ENCODE measurements at regions not wholly inside any gene's neighbourhood (a gene's known extent, or its start where the extent isn't known, plus 50 kb on each side); places are given as distances from the start of the nearest gene placed in this dataset.
A peak's percentile ranks its signal among the peaks of the same experiment; 100 is the strongest.

DNA sequence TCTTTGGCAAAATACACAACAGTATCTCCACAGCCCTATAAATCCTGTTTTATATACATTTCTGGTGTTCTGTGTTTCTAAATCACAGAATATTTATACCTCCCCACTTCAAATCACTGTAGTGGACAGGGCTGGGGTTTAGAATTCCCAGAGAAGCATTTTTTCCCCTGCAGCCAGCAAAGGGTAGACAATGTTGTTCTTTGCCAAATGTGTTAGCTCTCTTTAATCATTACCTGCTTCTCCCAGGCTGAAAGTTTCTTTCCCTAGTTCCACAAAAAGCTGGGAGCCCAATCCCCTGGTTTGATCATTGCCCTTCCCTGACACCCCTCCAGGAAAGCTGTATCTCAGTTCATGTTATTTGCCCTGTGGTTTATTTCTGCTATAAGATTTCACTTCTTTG lies 520.0 kb upstream of the SPHKAP start:
- DNase-seq, result no peak

DNA sequence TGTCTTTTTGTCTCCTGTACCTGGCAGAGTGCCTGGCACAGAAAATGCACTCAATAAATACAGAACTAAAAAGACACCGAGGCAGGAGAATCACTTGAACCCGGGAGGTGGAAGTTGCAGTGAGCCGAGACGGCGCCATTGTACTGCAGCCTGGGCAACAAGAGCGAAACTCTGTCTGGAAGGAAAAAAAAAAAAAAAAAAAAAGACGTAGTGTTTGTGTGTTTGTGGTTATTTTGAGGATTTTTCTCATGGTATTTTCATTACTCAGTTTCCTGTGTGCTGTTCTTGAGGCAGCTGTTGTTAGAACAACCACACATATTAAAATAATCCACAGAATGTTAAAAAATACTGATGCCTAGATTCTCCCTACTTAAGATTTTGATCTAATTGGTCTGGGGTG lies 519.2 kb upstream of the SPHKAP start:
- DNase-seq, result no peak

DNA sequence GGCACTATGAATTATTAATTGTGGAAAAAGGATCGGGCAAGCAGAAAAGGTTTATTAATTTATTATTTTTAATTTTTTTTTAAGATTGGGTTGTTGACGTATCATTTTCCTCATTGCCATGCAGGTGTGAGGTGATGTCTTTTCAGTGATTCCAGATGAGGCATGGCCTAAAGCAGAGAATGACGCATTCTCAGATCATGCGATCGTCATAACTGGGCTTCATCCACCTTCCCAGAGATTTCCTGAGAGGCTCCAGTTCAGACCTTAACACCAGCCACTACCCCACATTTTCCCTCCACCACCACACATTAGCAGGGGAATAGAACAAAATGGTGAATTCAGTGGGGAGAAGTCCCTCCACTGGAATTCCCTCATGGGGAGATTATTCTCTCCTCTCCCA lies 518.4 kb upstream of the SPHKAP start:
- no peak for DNase-seq

DNA sequence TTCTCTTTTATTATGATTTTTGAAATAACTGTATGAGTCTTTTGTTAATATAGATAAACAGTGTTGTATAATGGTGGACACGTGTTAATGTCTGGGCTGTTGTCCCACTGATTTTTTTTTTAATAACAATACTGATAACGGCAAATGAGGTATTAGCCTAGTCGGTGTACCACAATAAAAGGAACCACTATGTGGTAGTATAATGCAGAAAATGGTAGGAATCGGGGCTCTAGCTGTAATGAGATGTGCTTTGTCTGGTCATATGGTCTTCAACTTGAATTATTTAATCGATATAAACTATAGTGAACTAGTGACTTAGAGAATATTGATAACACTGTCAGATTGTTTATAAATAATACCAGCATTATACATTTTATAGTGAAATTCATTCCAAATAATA lies 517.9 kb upstream of the SPHKAP start:
- DNase-seq, result no peak

DNA sequence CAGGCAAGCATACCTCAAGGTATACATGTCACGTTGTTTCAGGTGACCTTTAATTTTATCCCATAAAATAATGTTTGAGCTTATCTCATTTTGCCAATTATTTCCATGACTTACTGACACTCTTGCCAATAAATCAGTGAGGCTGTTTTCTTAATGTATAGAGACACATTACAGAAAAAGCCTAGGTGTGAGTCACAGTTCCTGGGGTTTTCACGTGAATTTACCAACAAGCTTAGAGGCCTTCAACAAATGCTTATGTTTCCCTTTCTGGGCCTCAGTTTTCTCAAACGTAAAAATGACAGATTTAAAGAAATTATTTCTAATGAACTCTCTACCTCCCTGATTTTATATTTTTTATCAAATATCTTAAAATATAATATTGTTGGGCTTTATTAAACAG lies 517.5 kb upstream of the SPHKAP start:
- no peak for DNase-seq

DNA sequence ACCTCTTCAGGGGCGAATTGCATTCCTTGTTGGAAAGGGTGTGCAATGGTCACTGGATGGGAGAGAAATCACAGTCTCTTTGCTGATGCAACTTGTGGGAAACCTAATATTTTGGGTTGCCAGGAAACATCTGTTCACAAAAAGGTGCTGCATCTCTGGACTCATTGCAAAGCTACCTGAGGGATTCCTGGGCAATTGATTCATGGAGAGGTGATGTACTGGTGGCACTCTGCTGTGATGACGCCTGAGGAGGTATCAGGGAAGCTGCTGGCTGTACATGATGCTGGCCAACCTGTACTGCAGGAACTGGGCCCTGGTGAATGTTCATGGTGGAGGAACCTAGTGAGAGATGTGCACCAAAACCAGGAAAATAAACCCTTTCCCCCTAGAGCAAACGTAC lies 516.0 kb upstream of the SPHKAP start:
- DNase-seq, result no peak

DNA sequence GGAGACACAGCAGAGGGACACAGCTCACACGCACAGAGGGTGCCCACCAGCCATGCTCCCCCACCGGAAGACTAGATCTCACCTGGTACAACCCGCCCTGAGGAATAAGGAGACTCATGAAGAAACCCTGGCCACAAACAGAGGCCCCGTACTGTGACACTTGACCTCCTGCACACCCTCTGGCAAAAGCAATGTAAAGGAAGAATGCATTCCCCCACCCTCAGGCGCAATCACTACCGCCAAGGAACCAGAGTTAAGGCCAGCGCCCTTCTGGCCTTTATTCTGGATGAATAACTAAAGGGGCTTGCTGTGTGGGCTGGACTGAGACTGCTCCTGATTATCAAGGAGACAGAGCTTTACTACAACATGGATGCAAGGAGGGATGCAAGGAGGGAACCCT lies 509.2 kb upstream of the SPHKAP start:
- DNase-seq, result no peak

DNA sequence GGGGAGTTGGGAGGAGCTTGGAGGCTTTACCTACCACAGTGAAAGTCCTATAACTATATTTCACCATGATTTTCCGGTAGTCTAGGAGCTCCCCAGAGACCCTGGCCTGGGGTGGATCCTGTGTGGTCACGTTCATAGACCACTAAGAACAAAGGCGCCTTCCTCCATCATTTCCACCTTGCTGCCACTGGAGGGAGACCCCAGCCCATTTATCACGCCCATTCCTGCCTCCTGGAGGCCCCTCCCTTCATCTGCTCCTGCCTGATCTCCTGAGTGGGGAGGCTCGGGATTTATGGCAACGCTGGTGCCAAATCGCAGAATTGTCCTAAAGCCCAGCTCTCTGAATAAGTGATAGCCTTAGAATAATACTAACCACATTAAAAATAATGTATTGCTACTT lies 507.6 kb upstream of the SPHKAP start:
- DNase-seq, result no peak

DNA sequence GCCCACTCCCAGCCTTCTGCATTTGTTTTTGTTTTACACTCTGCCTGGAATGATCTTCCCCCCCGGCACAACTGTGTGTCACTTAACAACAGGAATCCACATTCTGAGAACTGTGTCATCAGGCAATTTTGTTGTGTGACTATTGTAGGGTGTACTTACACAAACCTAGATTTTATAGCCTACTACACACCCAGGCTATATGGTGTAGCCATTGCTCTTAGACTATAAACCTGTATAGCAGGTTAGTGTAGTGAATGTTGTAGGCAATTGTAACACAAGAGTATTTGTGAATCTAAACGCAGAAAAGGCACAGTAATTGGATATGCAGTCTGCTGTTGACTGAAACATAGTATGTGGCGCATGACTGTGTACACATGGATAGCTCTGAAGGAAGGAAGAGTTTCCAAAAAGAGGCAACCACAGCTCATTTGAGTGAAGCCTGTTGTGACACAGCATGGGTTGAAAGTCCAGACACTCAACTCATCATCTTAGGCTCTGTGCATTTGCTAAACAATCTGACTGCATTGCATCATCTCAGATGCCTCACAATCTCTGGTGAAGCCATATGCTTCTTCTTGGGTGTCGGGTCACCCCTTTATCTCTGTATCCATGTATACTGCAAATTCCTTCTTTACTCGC lies 506.6 kb upstream of the SPHKAP start:
- DNase-seq, result no peak

DNA sequence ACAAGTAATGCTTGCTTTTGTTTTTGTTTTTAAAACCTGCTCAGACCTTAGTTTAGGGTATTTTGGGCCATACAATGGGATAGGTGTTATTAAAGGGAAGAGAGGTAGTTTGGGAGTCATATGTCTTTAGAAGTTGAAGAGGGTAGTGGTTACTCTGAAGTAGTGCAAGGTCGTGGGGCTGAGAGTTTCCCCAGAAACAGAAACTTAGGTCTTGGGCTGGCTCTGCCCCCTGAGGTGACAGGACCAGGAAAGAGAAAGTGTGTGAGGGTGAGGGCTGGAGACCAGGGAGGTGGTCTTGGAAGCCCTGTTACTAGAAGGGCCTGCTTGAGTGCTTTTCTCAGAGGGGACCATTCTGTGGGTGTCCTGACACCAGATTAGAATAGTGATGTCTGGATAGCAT lies 500.5 kb upstream of the SPHKAP start:
- DNase-seq, result no peak

DNA sequence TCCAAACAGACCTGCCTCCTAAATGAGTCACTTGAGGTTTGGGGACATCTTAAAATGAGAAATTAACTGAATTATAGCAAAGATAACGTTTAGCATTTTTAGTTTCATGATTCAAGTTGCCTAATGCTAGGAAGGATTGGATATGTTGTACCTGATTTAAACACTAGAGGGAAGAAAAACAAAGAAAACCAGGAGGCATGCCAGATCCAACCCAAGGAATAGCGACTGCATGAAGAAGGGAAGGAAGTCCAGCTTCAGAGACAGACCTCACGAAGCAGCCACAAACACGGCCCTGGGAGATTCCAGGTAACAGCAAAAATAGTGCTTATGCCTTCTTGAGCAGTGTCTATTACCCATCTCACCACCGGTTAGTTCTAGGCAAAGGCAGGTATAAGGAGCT lies 499.9 kb upstream of the SPHKAP start:
- no peak for DNase-seq

DNA sequence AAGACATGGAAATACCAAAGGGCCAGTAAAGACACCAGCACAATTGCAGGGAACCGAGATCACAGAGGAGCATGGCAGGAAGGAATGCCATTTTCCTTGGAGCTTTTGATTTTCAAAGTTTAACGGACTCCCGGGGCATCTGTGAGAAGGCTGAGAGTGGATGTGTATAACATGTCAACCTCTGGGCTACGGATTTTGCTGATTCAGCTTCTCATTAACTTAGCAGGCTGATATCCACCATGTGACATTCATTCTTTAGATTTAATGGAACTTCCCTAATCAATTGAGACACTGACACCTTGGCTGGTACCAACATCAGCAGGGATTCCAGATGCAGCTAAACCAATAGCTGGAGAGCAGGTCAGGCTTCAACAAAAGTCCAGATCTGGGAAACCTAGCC lies 496.6 kb upstream of the SPHKAP start:
- no peak for DNase-seq

DNA sequence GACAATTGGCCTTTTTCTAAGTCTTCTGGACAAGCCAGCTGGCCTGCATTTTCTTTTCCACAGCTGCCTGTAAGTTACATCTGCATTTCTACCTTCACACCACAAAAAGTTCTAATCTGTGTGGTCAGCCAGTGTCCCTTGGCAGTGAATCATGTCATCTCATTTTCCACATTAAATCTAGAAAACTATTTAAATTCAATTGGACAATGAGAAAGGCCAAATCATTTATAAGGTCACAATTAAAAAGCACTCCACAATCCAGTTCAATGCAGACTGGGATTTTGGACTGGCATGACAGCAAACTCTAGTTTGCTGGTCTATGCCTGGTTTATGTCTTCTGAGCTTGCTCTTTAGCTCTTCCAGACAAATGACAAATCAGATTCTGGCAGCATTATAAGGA lies 494.2 kb upstream of the SPHKAP start:
- DNase-seq, result no peak

DNA sequence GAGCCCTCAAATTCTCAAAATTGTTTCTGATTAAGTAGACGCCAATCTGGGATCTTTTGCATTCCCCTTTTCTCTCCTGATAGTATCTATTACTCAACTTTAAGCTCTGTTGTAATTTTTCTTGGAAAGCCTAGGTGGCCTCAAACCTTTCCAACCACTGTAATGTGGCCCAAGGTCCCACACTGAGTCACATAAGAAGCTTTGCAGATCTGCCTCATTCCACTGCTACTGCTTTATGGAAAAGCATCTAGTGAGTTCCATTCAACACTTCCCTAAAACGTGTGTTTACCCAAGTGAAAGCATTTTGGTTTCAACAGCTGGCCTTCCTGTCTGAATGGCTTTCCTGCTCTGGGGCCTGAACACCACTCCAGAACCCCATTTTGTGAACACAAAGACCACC lies 493.6 kb upstream of the SPHKAP start:
- no peak for DNase-seq

DNA sequence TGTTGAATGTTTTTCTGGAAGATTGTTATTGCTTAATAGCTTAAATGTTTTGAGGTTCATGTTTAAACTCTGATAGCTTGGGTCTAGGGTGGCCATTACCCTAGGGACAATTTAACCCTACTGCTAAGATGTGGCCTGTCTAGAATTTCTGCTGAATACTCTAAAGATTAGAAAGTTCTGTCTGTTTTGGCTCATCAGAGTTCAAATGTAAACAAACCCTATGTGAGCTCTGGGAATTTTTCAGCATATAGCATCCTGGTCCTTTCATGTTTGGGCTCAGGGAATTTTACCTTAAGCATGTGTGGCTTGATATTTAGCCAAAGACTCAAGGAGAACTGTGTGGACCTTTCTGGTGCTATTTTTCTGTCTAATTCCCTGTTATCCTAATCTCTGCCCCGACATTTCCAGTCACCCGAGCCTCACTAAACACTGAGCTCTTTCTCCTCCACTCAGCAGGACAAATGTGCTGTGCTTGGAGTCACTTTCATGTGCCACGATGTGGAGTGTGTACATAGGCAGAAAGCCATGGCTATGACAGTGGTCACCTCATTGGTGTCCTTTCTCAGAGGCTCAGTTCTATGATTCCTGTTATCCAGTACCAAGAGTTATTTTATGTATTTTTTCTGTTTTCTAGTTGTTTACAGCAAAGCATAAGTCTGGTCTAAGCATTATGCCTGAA lies 492.5 kb upstream of the SPHKAP start:
- no peak for DNase-seq

DNA sequence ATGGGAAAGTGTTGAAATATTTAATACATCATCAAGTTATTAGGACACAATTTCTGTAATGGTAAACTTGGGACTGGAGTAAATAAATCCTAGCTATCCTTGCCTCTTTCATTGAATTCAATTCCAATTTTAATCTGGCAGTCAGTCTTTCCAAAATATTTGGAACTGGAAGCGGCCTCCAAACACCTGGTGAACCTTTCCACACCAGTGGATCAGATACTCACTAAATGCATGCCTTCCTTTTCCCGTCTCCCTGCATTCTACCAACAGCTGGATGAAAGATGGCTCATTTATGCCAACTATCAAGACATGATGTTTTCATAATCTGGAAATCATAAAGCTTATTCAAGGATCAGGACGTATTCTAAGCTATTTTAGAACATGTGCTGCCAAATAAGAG lies 488.2 kb upstream of the SPHKAP start:
- no peak for DNase-seq

DNA sequence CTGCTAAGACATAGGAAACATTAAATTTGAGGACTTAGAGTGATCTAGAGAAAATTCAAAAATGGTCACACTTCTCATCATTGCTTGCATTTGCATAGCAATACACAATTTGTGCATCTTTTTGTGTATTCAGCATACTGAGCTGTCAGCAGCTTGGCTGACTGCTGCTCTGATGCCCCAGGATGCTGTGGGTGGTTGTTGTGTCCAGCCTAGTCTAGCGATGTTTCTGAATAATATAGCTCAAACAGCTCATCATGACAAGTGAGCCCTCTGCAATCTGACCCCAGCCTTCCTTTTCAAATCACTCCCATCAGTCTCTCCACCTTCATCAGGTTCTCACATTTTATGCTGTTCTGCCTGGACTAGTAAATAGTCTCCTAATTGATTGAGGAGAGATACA lies 483.7 kb upstream of the SPHKAP start:
- DNase-seq, result no peak

DNA sequence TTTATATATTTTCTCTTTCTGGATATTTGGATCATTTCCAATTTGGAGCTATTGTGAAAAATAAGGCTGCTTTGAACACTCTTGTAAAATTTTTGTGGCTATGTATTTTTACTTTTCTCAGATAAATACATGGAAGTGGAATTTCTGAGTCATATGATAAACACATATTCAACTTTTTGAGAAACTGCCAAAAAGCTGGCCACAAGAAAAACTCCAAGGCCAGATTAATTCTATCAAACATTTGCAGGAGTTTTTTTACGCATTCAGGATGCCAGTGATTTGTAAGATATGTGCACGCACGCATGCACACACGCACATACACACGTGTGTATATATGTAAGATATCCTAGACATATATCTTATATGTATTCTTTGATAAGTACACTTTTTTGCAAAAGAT lies 477.5 kb upstream of the SPHKAP start:
- no peak for DNase-seq

DNA sequence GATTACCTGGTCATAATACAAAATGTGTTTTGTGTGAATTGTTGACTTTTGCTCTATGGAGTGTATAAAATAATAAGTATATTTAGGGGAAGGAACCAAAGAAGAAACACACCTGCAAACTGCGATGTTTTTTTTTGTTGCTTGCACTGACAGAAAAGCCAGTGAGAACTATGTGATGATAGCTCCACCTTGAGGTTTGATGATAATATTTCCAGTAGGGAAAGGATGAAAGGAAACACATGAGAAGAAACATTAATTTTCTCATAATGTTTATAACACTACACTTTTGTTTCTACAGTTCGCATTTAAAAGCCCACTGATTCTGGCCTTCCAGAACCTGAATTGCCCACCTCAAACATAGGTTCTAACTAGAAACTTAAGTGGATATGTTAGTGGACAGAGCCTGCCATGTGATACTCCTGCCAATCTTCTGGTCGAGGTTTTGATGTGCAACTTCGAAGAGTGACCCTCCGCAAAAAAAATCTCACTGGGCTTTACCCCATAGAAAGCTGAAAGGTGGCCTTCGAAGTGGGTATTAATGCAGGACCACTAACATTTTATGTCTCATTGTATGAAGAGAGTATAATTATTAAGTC lies 476.4 kb upstream of the SPHKAP start:
- DNase-seq, result peak; percentile 29 to 46

DNA sequence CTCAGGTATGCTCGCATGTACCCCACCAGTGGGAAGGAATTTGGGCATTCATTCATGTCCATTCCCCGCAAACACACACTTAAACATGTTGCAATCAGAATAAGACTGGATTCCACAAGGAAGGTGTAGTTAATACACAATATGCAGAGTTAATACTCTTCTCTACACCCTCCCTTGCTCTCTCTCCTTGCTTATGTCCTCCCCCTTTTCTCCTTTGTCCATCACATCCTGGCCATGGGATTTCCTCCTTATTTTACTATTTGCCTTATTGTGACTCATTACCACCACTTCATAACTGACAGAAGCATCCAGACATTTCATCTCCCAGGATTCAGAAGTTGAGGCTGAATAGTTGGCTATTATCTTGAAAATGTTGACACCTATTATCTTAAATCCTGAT lies 473.8 kb upstream of the SPHKAP start:
- no peak for DNase-seq

DNA sequence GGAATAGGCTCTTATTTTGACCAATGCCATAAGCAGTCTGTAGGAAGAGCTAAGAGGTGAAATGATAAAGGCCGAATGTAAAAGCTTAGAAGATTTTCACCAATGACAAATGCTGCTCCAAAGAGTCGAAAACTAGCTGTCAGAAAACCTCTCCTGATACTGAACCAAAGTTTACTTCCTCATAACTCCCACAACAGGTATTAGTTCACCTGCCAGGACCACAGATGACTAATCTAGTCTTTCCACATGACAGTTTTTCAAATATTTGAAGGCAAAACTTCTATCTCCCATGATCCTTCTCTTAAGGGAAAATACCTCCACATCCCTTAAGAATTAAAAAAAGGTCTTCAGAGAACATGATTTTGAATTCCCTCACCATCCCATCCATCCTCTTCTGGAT lies 473.2 kb upstream of the SPHKAP start:
- no peak for DNase-seq

DNA sequence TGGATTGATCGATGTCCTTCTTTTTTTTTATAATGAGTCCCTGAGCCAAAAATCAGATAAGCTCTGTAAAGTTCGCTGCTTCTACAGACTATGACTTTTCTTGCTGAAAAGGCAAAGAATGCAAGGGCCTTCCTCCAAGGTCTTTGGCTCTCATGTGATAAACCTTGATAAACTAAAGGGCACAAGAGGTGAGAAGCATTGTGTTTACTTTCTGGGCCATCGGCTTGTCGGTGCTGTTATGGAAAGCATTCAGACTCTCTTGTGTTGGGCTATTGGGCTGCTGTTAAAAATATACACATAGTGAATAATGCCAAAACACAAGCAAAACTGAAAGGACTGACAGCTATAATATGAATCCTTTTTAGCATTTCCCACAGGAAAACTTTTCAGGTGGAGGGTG lies 472.4 kb upstream of the SPHKAP start:
- no peak for DNase-seq

DNA sequence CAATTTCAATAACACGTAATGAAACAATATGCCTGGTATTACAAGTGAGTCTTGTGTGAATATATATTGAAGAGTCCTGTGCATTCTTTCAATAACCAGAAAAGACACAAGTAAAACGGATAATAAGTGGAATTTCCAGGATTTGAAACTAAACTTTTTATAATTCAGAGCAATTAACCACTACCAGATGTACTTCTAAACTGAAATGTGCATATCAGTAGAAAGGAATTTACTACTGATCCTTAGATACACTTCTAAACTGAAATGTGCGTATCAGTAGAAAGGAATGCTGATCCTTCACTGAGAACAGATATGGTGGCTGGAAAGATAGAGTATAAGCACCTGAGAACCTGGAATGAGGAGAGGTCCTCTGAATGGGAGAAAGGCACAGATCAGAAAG lies 470.9 kb upstream of the SPHKAP start:
- DNase-seq, result no peak

DNA sequence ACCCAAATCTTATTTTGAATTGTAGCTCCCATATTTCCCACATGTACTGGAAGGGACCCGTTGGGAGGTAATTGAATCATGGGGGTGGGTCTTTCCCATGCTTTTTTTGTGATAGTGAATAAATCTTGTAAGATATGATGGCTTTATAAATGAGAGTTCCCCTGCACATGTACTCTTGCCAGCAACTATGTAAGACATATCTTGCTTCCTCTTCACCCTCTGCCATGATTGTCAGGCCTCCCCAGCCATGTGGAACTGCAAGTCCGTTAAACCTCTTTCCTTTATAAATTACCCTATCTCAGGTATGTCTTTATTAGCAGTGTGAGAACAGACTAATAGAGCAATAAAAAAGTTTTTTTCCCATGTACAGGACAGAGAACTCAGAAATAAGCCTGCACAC lies 468.4 kb upstream of the SPHKAP start:
- no peak for DNase-seq

DNA sequence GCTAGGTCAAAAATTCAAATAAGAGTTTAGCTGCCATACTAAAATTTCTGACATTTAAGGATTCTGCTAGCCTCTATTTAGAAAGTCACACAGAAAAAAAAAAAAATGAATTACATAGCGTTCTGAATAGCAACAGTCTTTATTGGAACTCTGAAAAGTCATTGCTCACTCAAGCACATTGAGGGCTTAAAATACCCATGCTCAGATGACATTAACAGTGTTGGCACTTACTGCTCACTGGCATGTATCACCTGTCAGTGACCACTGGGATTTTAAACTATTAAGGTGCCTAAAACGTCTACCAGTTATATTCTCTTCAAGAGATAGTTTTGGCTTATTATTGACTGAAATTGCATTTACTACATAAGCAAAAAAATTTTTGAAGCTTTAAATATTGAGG lies 468.0 kb upstream of the SPHKAP start:
- no peak for DNase-seq

Measured in NCI-H446 (cell line).